ENCODE measurements at regions not wholly inside any gene's neighbourhood (a gene's known extent, or its start where the extent isn't known, plus 50 kb on each side); places are given as distances from the start of the nearest gene placed in this dataset.
"Not testable (repeated sequence)": the region's sequence is repeated elsewhere in the genome, so short reads cannot be mapped to it uniquely, and the experiment has no call there.

DNA sequence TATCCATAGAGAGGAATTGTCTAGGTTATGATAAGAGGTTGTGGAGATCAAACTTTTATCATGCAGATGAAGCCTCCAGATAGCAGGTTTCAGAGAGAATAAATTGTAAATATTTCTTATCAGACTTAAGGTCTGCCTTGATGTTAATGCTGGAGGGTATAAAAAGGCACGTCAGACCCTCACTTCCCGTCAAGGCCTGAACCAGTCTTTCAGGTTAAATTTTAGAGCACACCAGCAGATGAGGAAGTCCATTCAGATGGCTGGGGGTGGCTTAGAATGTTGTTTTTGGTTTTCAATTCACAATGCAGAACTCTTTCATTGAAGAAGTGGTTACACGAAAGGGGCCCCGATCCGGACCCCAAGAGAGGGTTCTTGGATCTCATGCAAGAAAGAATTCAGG lies 144.4 kb upstream of the FBXO11 start:
- no peaks in the 10 kb centered on the region for H3K9me3 ChIP-seq (ENCODE audit: control insufficient read depth in 2 of 2, insufficient read depth in 1 of 2, low read depth in 1 of 2, low read length in 1 of 2)

DNA sequence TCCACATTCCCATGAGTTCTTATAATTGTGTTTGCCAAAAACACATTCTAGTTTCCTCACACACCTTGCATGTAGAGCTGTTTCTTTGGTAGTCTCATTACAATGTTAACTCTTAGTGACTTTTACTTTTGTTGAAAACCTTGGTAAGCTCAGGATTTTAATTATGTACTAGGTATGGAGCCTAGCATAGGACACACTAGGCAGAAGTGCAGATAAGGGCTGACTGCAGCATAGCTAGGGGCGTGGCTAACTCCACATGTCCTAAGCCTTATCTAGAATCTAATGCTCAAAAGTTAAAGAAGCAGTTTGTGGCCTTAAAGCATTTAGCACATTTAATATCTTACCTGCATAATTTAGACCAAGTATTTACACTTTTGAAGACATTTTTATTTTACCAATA lies 153.7 kb upstream of the FBXO11 start:
- DNase-seq (no peak), FAIRE-seq (no peak)
- no peak overlapping the region for H3K27ac ChIP-seq (ENCODE audit: low read depth in 1 of 3, low read length in 2 of 3)
- no peak overlapping the region for H3K4me3 ChIP-seq (ENCODE audit: low read depth in 1 of 3, low read length in 3 of 3)
- no peaks in the 10 kb centered on the region for H3K4me1 ChIP-seq (ENCODE audit: control insufficient read depth in 3 of 3, insufficient read depth in 2 of 3, low read depth in 1 of 3, low read length in 2 of 3)
- H3K36me3 ChIP-seq (ENCODE audit: control insufficient read depth in 3 of 3, insufficient read depth in 2 of 3, low read depth in 1 of 3, low read length in 3 of 3) = no peaks in the 10 kb centered on the region
- no peaks in the 10 kb centered on the region for H3K9me3 ChIP-seq (ENCODE audit: control insufficient read depth in 2 of 2, insufficient read depth in 1 of 2, low read depth in 1 of 2, low read length in 1 of 2)
- 17 to 59% (median 29%) methylated on average over 1 of the region's 1 CpG for WGBS, 3 donors
- no peaks in the 10 kb centered on the region for H3K27me3 ChIP-seq (ENCODE audit: control insufficient read depth in 3 of 3, insufficient read depth in 3 of 3, low read length in 3 of 3)

More for the DNA sequence above, 144.4 kb upstream of the FBXO11 start:
- Histone ChIP-seq H3K27ac (ENCODE audit: low read depth in 1 of 3, low read length in 2 of 3) (no peak overlapping the region), H3K27me3 (ENCODE audit: control insufficient read depth in 3 of 3, insufficient read depth in 3 of 3, low read length in 3 of 3) (no peaks in the 10 kb centered on the region), H3K36me3 (ENCODE audit: control insufficient read depth in 3 of 3, insufficient read depth in 2 of 3, low read depth in 1 of 3, low read length in 3 of 3) (no peaks in the 10 kb centered on the region), H3K4me1 (ENCODE audit: control insufficient read depth in 3 of 3, insufficient read depth in 2 of 3, low read depth in 1 of 3, low read length in 2 of 3) (no peaks in the 10 kb centered on the region), H3K4me3 (ENCODE audit: low read depth in 1 of 3, low read length in 3 of 3) (no peak overlapping the region)
- DNase-seq (no peak), FAIRE-seq (no peak)
- 58 to 70% (median 62%) methylated on average over 5 of the region's 5 CpGs for WGBS, 3 donors

DNA sequence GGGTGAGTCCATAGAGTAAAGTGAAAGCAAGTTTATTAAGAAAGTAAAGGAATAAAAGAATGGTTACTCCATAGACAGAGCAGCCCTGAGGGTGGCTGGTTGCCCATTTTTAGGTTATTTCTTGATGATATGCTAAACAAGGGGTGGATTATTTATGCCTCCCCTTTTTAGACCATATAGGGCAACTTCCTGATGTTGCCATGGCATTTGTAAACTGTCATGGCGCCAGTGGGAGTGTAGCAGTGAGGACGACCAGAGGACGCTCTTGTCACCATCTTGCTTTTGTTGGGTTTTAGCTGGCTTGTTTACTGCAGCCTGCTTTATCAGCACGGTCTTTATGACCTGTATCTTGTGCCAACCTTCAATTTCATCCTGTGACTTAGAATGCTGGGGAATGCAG lies 155.4 kb upstream of the FBXO11 start:
- not testable (repeated sequence) for H3K27me3 ChIP-seq (ENCODE audit: control insufficient read depth in 3 of 3, insufficient read depth in 3 of 3, low read length in 3 of 3); H3K4me3 ChIP-seq (ENCODE audit: low read depth in 1 of 3, low read length in 3 of 3); FAIRE-seq; H3K4me1 ChIP-seq (ENCODE audit: control insufficient read depth in 3 of 3, insufficient read depth in 2 of 3, low read depth in 1 of 3, low read length in 2 of 3); H3K9me3 ChIP-seq (ENCODE audit: control insufficient read depth in 2 of 2, insufficient read depth in 1 of 2, low read depth in 1 of 2, low read length in 1 of 2); H3K36me3 ChIP-seq (ENCODE audit: control insufficient read depth in 3 of 3, insufficient read depth in 2 of 3, low read depth in 1 of 3, low read length in 3 of 3); DNase-seq; H3K27ac ChIP-seq (ENCODE audit: low read depth in 1 of 3, low read length in 2 of 3)
- WGBS, 3 donors = 63 to 82% (median 63%) methylated on average over 4 of the region's 4 CpGs

DNA sequence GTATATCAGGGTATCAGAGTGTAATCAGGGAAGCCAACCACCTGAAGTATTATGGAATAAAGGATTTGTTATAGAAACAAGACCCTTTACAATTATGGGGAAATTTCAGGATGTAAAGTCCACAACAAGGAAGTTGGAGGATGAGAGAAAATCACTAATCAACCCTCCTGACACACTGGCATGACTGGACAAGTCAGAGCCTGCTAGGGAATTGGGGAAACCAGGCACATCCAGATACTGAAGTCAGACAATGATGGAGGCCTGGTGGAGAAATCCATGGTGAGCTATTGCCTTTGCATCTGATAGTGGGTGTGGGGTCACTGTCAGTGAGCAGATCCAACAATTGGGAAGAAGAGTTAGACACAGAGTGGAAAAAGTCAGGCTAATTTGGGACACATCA lies 158.8 kb upstream of the FBXO11 start:
- Histone ChIP-seq H3K4me3 (ENCODE audit: low read depth in 1 of 3, low read length in 3 of 3) (no peak overlapping the region), H3K27ac (ENCODE audit: low read depth in 1 of 3, low read length in 2 of 3) (no peak overlapping the region), H3K27me3 (ENCODE audit: control insufficient read depth in 3 of 3, insufficient read depth in 3 of 3, low read length in 3 of 3) (peaks cover 0 to 2% (median 0%) of the 10 kb centered on the region in 3 donors), H3K9me3 (ENCODE audit: control insufficient read depth in 2 of 2, insufficient read depth in 1 of 2, low read depth in 1 of 2, low read length in 1 of 2) (no peaks in the 10 kb centered on the region), H3K4me1 (ENCODE audit: control insufficient read depth in 3 of 3, insufficient read depth in 2 of 3, low read depth in 1 of 3, low read length in 2 of 3) (no peaks in the 10 kb centered on the region), H3K36me3 (ENCODE audit: control insufficient read depth in 3 of 3, insufficient read depth in 2 of 3, low read depth in 1 of 3, low read length in 3 of 3) (no peaks in the 10 kb centered on the region)
- FAIRE-seq = no peak
- no peak for DNase-seq

DNA sequence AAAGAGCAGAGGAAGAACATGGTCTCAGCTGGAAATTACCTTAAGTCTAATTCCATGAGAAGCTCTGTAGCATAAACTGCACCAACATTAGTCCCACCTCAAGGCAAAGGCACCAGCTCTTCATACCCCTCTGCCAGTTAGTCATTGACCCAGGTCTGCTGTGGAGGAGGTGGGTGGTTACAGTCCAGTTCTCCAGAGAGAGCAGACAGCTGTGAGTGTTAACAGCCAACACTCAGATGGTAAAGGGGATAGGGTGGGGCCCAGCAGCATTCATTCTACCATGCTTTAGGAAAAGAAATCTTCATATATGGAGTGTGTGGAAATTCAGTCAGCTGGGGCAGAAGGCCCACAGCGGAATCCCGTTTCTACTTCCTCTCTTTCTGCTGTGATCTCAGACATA lies 159.7 kb upstream of the FBXO11 start:
- Histone ChIP-seq H3K4me3 (ENCODE audit: low read depth in 1 of 3, low read length in 3 of 3) (no peak overlapping the region), H3K27me3 (ENCODE audit: control insufficient read depth in 3 of 3, insufficient read depth in 3 of 3, low read length in 3 of 3) (peaks cover 0 to 7% (median 0%) of the 10 kb centered on the region in 3 donors), H3K9me3 (ENCODE audit: control insufficient read depth in 2 of 2, insufficient read depth in 1 of 2, low read depth in 1 of 2, low read length in 1 of 2) (no peaks in the 10 kb centered on the region), H3K27ac (ENCODE audit: low read depth in 1 of 3, low read length in 2 of 3) (no peak overlapping the region), H3K36me3 (ENCODE audit: control insufficient read depth in 3 of 3, insufficient read depth in 2 of 3, low read depth in 1 of 3, low read length in 3 of 3) (no peaks in the 10 kb centered on the region), H3K4me1 (ENCODE audit: control insufficient read depth in 3 of 3, insufficient read depth in 2 of 3, low read depth in 1 of 3, low read length in 2 of 3) (no peaks in the 10 kb centered on the region)
- FAIRE-seq (no peak), DNase-seq (no peak)
- 68 to 83% (median 78%) methylated on average over 2 of the region's 2 CpGs for WGBS, 3 donors

DNA sequence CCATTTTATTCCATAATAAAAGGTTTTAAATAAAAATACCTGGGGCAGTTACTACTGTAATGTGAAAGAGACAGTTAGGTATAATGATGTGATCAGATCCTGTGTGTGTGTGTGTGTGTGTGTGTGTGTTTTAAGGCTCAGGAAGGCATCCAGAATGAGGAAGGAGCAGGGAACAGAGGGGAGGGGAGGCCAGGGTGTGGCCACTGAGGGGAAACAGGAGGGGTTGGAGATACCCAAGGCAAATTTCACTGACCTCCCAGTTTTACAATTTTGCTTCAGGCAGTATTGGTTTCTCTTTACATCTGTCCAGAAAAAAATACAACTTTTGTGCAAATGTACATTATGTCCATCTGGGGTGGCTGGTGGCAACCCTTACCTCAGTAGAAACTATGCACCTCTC lies 163.5 kb upstream of the FBXO11 start:
- DNase-seq (no peak), FAIRE-seq (no peak)
- Histone ChIP-seq H3K4me3 (ENCODE audit: low read depth in 1 of 3, low read length in 3 of 3) (no peak overlapping the region), H3K36me3 (ENCODE audit: control insufficient read depth in 3 of 3, insufficient read depth in 2 of 3, low read depth in 1 of 3, low read length in 3 of 3) (no peaks in the 10 kb centered on the region), H3K4me1 (ENCODE audit: control insufficient read depth in 3 of 3, insufficient read depth in 2 of 3, low read depth in 1 of 3, low read length in 2 of 3) (no peaks in the 10 kb centered on the region), H3K27me3 (ENCODE audit: control insufficient read depth in 3 of 3, insufficient read depth in 3 of 3, low read length in 3 of 3) (peaks cover 0 to 12% (median 0%) of the 10 kb centered on the region in 3 donors), H3K9me3 (ENCODE audit: control insufficient read depth in 2 of 2, insufficient read depth in 1 of 2, low read depth in 1 of 2, low read length in 1 of 2) (no peaks in the 10 kb centered on the region), H3K27ac (ENCODE audit: low read depth in 1 of 3, low read length in 2 of 3) (no peak overlapping the region)

DNA sequence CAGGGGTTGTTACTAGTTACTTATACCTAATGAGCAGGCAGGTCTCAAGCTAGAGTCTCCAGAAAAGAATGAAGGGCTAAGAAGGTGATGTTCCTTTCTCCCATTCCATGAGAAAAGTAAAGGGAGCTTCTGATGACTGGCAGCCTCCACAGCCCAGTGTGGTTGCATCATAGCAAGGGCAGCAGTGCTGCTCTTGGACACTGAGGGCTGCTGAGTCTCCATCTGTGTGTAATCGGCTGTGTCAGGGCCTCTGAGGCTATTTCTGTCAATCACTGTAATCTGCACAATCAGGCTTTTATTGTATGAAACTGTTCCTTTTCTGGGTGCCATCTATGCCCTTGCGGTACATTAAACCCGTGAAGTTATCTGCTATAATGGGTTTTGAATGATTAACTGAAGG lies 164.1 kb upstream of the FBXO11 start:
- Histone ChIP-seq H3K4me3 (ENCODE audit: low read depth in 1 of 3, low read length in 3 of 3) (no peak overlapping the region), H3K36me3 (ENCODE audit: control insufficient read depth in 3 of 3, insufficient read depth in 2 of 3, low read depth in 1 of 3, low read length in 3 of 3) (no peaks in the 10 kb centered on the region), H3K9me3 (ENCODE audit: control insufficient read depth in 2 of 2, insufficient read depth in 1 of 2, low read depth in 1 of 2, low read length in 1 of 2) (no peaks in the 10 kb centered on the region), H3K4me1 (ENCODE audit: control insufficient read depth in 3 of 3, insufficient read depth in 2 of 3, low read depth in 1 of 3, low read length in 2 of 3) (no peaks in the 10 kb centered on the region), H3K27me3 (ENCODE audit: control insufficient read depth in 3 of 3, insufficient read depth in 3 of 3, low read length in 3 of 3) (peaks cover 0 to 10% (median 0%) of the 10 kb centered on the region in 3 donors), H3K27ac (ENCODE audit: low read depth in 1 of 3, low read length in 2 of 3) (no peak overlapping the region)
- WGBS, 3 donors = 54 to 75% (median 58%) methylated on average over 3 of the region's 3 CpGs
- FAIRE-seq = no peak
- DNase-seq = no peak

DNA sequence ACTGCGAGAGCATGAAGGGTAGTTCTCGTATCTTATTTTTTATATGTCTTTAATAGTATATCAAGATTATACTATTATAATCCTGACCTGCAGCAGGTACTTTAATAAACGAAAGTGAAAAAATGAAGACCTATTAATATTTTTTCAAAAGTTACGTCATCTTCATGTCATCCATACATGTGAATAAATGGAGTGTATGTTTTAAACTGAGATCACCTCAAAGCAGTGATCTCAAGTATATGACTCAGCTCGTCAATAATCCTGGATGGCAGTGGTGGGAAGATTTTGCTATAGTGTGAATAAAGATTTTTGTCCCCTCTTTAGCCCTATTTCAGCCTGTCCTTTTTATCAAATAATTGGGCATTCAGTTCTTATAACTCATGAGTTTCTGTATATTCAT lies 166.3 kb upstream of the FBXO11 start:
- no peaks in the 10 kb centered on the region for H3K36me3 ChIP-seq (ENCODE audit: control insufficient read depth in 3 of 3, insufficient read depth in 2 of 3, low read depth in 1 of 3, low read length in 3 of 3)
- H3K27me3 ChIP-seq (ENCODE audit: control insufficient read depth in 3 of 3, insufficient read depth in 3 of 3, low read length in 3 of 3) = peaks cover 0 to 10% (median 0%) of the 10 kb centered on the region in 3 donors
- FAIRE-seq = no peak
- H3K9me3 ChIP-seq (ENCODE audit: control insufficient read depth in 2 of 2, insufficient read depth in 1 of 2, low read depth in 1 of 2, low read length in 1 of 2) = no peaks in the 10 kb centered on the region
- H3K4me3 ChIP-seq (ENCODE audit: low read depth in 1 of 3, low read length in 3 of 3) = no peak overlapping the region
- H3K4me1 ChIP-seq (ENCODE audit: control insufficient read depth in 3 of 3, insufficient read depth in 2 of 3, low read depth in 1 of 3, low read length in 2 of 3) = no peaks in the 10 kb centered on the region
- H3K27ac ChIP-seq (ENCODE audit: low read depth in 1 of 3, low read length in 2 of 3) = no peak overlapping the region
- 73 to 81% (median 75%) methylated on average over 5 of the region's 5 CpGs for WGBS, 3 donors
- no peak for DNase-seq

DNA sequence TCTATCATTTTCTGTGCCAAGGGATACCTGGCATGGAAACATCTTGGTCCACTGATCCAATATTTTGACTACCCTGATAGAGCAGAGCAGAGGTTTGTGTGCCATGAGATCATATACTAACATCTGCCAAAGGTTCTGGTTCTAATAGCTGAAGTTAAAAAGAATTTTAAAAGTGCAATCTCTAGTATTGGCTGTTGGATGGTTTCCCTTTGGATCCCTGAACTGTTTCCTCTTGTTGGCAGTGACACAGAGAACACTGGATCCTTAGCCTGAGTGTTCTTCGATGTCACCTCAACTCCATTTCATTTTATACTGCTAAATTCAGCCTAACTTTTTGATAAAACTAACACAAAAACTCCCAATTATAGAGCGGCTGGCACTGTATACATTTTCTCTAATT lies 169.3 kb upstream of the FBXO11 start:
- peaks cover 0 to 7% (median 0%) of the 10 kb centered on the region in 3 donors for H3K27me3 ChIP-seq (ENCODE audit: control insufficient read depth in 3 of 3, insufficient read depth in 3 of 3, low read length in 3 of 3)
- H3K27ac ChIP-seq (ENCODE audit: low read depth in 1 of 3, low read length in 2 of 3) = no peak overlapping the region
- H3K9me3 ChIP-seq (ENCODE audit: control insufficient read depth in 2 of 2, insufficient read depth in 1 of 2, low read depth in 1 of 2, low read length in 1 of 2) = no peaks in the 10 kb centered on the region
- no peak overlapping the region for H3K4me3 ChIP-seq (ENCODE audit: low read depth in 1 of 3, low read length in 3 of 3)
- 92 to 94% (median 93%) methylated on average over 2 of the region's 2 CpGs for WGBS, 3 donors
- no peaks in the 10 kb centered on the region for H3K36me3 ChIP-seq (ENCODE audit: control insufficient read depth in 3 of 3, insufficient read depth in 2 of 3, low read depth in 1 of 3, low read length in 3 of 3)
- no peak for DNase-seq
- H3K4me1 ChIP-seq (ENCODE audit: control insufficient read depth in 3 of 3, insufficient read depth in 2 of 3, low read depth in 1 of 3, low read length in 2 of 3) = no peaks in the 10 kb centered on the region
- FAIRE-seq = no peak
